ENCODE measurements at regions not wholly inside any gene's neighbourhood (a gene's known extent, or its start where the extent isn't known, plus 50 kb on each side); places are given as distances from the start of the nearest gene placed in this dataset.

GRCh38 chr18:28777756-28778155, 600.8 kb upstream of the CDH2 start:
- H3K27me3 ChIP-seq (ENCODE audit: control insufficient read depth, extremely low read depth, insufficient read depth, low read length): no peaks in the 10 kb centered on the region
- FAIRE-seq (no peak), DNase-seq (ENCODE audit: low read depth, low spot score) (no peak)
- dilution Hi-C loops (cut with MboI; ENCODE audit: extremely low pct_ligation_motif_present, low sequenced_read_pairs): no loop called here
- H3K9me3 ChIP-seq (ENCODE audit: control insufficient read depth, low read depth, low read length): no peaks in the 10 kb centered on the region
- H3K4me2 ChIP-seq (ENCODE audit: control insufficient read depth, extremely low read depth, insufficient read depth, low read depth, low read length): no peak overlapping the region
- H3K27ac ChIP-seq (ENCODE audit: control insufficient read depth, insufficient read depth, low read length): no peak overlapping the region
- H3K4me3 ChIP-seq (ENCODE audit: control insufficient read depth in 2 of 3, extremely low read depth in 1 of 3, insufficient read depth in 2 of 3, low read depth in 1 of 3, low read length in 3 of 3): no peak overlapping the region
- no peaks in the 10 kb centered on the region for H4K20me1 ChIP-seq (ENCODE audit: control insufficient read depth, extremely low read depth, insufficient read depth, low read length)
- no peak overlapping the region for H2AFZ ChIP-seq (ENCODE audit: control insufficient read depth, low read length)
- H3K9me1 ChIP-seq (ENCODE audit: control insufficient read depth, extremely low read depth, insufficient read depth, low read length): no peaks in the 10 kb centered on the region
- no peaks in the 10 kb centered on the region for H3K79me2 ChIP-seq (ENCODE audit: control insufficient read depth, insufficient read depth, low read length)
- H3K9ac ChIP-seq (ENCODE audit: control insufficient read depth, extremely low read depth, insufficient read depth, low read length): no peak overlapping the region
- H3K4me1 ChIP-seq (ENCODE audit: control insufficient read depth, extremely low read depth, insufficient read depth, low read length): no peaks in the 10 kb centered on the region
- TF ChIP-seq EZH2 (IDR thresholded peaks at IDR 0.05; ENCODE audit: low read length): no peak
- TF ChIP-seq CTCF (optimal IDR thresholded peaks at IDR 0.05 in 1 of 3, IDR thresholded peaks at IDR 0.05 in 1 of 3, conservative IDR thresholded peaks at IDR 0.05 in 1 of 3; ENCODE audit: extremely low read depth in 1 of 3, insufficient read depth in 2 of 3, low read length in 3 of 3): no peak
- H3K36me3 ChIP-seq (ENCODE audit: control insufficient read depth in 2 of 2, extremely low read depth in 1 of 2, insufficient read depth in 2 of 2, low read length in 2 of 2): no peaks in the 10 kb centered on the region

GRCh38 chr18:28771849-28772248, 594.9 kb upstream of the CDH2 start:
- no peaks in the 10 kb centered on the region for H3K79me2 ChIP-seq (ENCODE audit: control insufficient read depth, insufficient read depth, low read length)
- no peak overlapping the region for H3K4me2 ChIP-seq (ENCODE audit: control insufficient read depth, extremely low read depth, insufficient read depth, low read depth, low read length)
- H3K9me3 ChIP-seq (ENCODE audit: control insufficient read depth, low read depth, low read length): no peaks in the 10 kb centered on the region
- H3K9ac ChIP-seq (ENCODE audit: control insufficient read depth, extremely low read depth, insufficient read depth, low read length): no peak overlapping the region
- no peaks in the 10 kb centered on the region for H3K36me3 ChIP-seq (ENCODE audit: control insufficient read depth in 2 of 2, extremely low read depth in 1 of 2, insufficient read depth in 2 of 2, low read length in 2 of 2)
- no peaks in the 10 kb centered on the region for H3K27me3 ChIP-seq (ENCODE audit: control insufficient read depth, extremely low read depth, insufficient read depth, low read length)
- H3K27ac ChIP-seq (ENCODE audit: control insufficient read depth, insufficient read depth, low read length): no peak overlapping the region
- DNase-seq (ENCODE audit: low read depth, low spot score): no peak
- dilution Hi-C loops (cut with MboI; ENCODE audit: extremely low pct_ligation_motif_present, low sequenced_read_pairs): no loop called here
- TF ChIP-seq CTCF (optimal IDR thresholded peaks at IDR 0.05 in 1 of 3, IDR thresholded peaks at IDR 0.05 in 1 of 3, conservative IDR thresholded peaks at IDR 0.05 in 1 of 3; ENCODE audit: extremely low read depth in 1 of 3, insufficient read depth in 2 of 3, low read length in 3 of 3) (no peak), EZH2 (IDR thresholded peaks at IDR 0.05; ENCODE audit: low read length) (no peak)
- no peak for FAIRE-seq
- H2AFZ ChIP-seq (ENCODE audit: control insufficient read depth, low read length): no peak overlapping the region
- no peak overlapping the region for H3K4me3 ChIP-seq (ENCODE audit: control insufficient read depth in 2 of 3, extremely low read depth in 1 of 3, insufficient read depth in 2 of 3, low read depth in 1 of 3, low read length in 3 of 3)
- H3K9me1 ChIP-seq (ENCODE audit: control insufficient read depth, extremely low read depth, insufficient read depth, low read length): no peaks in the 10 kb centered on the region
- no peaks in the 10 kb centered on the region for H4K20me1 ChIP-seq (ENCODE audit: control insufficient read depth, extremely low read depth, insufficient read depth, low read length)
- H3K4me1 ChIP-seq (ENCODE audit: control insufficient read depth, extremely low read depth, insufficient read depth, low read length): peaks cover 4% of the 10 kb centered on the region

All from keratinocyte (primary cell).